ENCODE measurements at regions not wholly inside any gene's neighbourhood (a gene's known extent, or its start where the extent isn't known, plus 50 kb on each side); places are given as distances from the start of the nearest gene placed in this dataset.

- no peak for TF ChIP-seq CTCF (IDR thresholded peaks at IDR 0.05)
- TF ChIP-seq POLR2A (IDR thresholded peaks at IDR 0.05), result no peak
Measured at GRCh38 chr11:70505761-70506657, 107.7 kb downstream of the CTTN start.
